ENCODE measurements at regions not wholly inside any gene's neighbourhood (a gene's known extent, or its start where the extent isn't known, plus 50 kb on each side); places are given as distances from the start of the nearest gene placed in this dataset.

DNA sequence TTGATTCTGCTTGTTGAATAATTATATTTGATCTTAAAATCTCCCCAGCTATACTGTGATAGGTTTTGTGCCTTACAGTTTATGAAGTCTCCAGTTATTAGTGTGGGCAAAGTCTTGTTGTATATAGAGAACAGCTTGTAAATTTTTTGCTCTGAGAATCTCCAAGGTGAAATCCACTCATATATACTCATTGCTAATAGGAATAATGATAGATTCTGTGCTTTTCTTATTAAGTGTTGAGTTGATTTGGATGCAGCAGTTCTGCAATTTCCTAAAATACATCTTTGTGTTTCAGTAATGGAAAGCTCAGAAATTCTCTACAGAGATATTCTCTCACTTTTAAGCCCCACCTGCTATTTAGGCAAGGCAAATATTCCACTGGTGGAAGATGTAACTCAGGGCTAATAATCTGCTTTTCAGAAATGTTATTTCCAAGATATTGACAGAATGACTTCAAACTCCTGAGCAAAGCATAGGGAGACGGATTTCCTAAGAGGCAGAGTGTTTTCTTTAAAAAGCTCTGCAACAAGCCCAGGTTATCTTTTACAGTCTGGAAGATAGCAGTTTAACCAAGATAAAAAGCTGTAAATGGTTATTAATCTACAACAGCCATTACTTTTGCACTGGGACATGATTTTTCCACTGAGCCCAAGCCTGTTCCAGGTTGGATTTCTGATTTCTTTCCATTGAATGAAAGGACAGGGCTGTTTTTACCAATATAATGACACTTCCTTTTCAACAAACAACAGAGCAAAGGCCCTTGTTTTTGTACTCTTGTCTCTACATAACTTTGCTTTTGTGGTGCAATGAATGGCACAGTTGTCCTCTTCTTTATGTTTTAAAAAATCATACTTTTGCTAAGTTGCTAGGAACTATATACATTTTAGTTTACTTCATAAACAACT is 239.9 kb upstream of the ATP2B1 start:
- H3K4me3 Mint-ChIP-seq: no peak overlapping the region
- H3K36me3 Mint-ChIP-seq: no peaks in the 10 kb centered on the region
- no peaks in the 10 kb centered on the region for H3K9me3 Mint-ChIP-seq
- ATAC-seq (ENCODE audit: low read depth) (no peak), DNase-seq (ENCODE audit: low spot score in 2 of 2) (no peak)
- no peaks in the 10 kb centered on the region for H3K27me3 Mint-ChIP-seq
- H3K27ac Mint-ChIP-seq: peak overlapping the region; percentile 100
- peaks cover 37% of the 10 kb centered on the region for H3K4me1 Mint-ChIP-seq

DNA sequence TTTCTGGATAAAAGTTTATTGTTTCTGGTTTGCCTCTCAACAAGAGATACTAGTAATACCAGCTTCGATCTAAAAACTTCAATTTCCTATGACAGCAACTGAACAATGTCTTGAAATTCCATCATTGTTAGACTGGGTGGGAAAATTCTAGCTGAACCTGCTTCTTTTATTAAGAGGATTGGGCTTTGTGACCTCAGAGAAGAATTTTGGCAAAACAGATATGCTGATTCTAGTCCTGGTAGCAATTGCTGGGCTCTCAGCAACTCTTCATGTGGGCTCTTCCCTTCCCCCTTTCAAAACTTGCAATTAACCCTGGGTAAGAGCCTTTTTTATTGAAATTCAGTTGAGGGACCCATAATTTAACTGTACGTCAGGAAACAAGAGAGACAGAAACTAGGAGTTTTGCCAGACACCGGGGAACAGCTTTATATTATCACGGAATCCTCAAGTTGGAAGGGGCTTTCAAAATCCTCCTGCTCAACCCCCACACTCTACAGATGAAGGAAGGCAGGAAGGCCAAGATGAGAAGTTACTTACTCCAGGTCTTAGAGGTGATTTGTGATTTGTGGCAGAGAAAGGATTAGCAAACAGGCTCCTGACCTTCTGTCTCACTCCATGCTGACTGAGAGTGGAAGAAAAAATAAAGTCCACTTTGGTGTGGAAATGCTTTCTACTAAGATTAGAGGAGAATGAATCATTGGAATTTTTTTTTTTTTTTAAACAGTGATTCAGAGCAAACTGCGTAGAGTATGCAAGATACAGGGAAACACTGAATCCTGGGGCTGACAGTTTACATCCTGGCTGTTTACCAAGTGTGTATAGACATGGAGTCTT is 239.0 kb upstream of the ATP2B1 start:
- Mint-ChIP-seq H3K27ac (peak overlapping the region; percentile 100), H3K27me3 (no peaks in the 10 kb centered on the region), H3K36me3 (no peaks in the 10 kb centered on the region), H3K4me1 (peaks cover 41% of the 10 kb centered on the region), H3K9me3 (no peaks in the 10 kb centered on the region), H3K4me3 (no peak overlapping the region)
- ATAC-seq (ENCODE audit: low read depth) (no peak), DNase-seq (ENCODE audit: low spot score in 2 of 2) (no peak)

DNA sequence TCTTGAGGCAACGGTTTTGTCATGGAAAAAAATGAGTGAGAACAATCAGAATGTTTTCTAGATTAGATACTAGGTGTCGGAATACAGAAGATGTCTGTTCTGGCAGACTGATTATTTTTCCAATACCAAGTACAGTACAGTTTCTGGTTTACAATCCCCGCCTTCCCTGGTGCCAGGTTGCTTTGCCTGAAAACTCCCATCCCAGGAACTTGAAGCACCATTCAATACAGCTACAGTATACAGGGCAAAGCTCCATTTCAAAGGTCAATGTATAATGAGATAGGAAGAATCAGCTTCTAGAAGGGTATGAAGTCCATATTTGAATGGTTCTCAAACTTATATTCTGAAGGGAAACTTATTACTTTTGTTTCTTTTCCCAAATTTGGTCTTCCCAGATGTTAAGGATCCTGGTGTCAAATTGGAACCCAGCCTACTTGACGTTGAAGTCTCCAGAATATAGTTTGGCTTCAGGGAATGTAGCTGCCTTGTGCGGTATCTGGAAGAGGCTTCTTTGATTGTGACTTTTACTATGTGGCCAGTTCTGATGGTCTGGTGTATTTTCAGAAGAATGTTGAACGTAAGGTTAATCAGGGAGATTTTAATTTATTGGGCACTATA is 238.0 kb upstream of the ATP2B1 start:
- Mint-ChIP-seq H3K4me1 (peaks cover 44% of the 10 kb centered on the region), H3K36me3 (peaks cover 1% of the 10 kb centered on the region), H3K27ac (peak overlapping the region; percentile 100), H3K9me3 (peaks cover 2% of the 10 kb centered on the region), H3K4me3 (no peak overlapping the region), H3K27me3 (no peaks in the 10 kb centered on the region)
- DNase-seq (ENCODE audit: low spot score in 2 of 2) (no peak), ATAC-seq (ENCODE audit: low read depth) (no peak)

DNA sequence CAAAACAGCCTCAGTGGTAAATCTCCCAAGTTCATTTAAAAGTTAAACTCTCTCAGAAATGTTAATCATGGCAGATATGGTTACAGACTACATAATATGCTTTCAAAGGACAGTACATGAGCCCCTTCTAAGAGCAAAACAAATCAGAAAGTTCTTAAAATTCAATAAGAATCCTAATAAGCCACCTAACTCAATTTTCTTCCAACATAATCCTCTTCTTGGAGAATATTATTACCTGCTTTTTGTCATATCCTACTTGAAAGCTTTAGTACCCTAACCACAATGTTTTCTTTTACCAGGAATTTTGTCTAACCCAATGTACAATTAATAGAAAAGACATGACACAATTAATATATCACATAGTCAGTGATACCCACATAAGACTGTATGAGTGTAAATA is 236.5 kb upstream of the ATP2B1 start:
- DNase-seq (ENCODE audit: low spot score in 2 of 2) (no peak), ATAC-seq (ENCODE audit: low read depth) (no peak)
- H3K36me3 Mint-ChIP-seq: peaks cover 6% of the 10 kb centered on the region
- H3K4me3 Mint-ChIP-seq: no peak overlapping the region
- H3K4me1 Mint-ChIP-seq: peaks cover 36% of the 10 kb centered on the region
- H3K27me3 Mint-ChIP-seq: no peaks in the 10 kb centered on the region
- peaks cover 5% of the 10 kb centered on the region for H3K9me3 Mint-ChIP-seq
- peak overlapping the region; percentile 100 for H3K27ac Mint-ChIP-seq

DNA sequence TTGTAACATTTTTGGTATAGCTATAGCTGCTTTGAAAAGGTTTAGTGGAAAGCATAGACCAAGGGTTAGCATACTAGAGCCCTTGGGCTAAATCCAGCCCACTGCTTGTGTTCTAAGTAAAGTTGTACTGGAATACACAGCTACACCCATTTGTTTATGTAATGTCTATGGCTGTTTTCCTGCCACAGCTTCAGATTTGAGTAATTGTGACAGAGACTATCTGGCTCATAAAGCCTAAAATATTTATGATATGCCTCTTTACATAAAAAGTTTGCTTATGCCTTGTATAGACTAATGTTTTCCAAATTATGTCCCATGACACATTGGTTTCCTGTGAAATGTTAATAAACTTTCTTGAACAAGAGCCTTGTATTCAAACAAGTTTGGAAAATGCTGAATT is 234.8 kb upstream of the ATP2B1 start:
- DNase-seq (ENCODE audit: low spot score in 2 of 2) (no peak), ATAC-seq (ENCODE audit: low read depth) (no peak)
- peaks cover 39% of the 10 kb centered on the region for H3K4me1 Mint-ChIP-seq

DNA sequence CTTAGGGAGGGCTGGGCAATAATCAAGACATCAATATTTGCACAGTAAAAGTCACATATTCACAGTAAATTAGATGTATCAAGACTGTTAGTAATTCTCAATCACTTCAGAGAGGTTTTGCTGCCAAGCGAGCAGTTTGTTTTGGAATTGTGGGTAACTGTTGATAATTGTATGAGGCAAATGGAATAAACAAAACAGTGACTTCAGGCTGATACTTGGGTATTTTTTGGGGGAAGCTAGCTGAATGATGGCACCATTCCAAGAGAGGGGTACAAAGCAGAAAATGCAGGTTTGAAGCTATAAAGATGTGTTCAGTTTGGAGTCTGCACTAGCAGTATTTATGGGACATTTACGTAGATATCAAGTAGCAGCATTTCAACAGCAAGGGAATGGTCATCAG is 232.8 kb upstream of the ATP2B1 start:
- peaks cover 43% of the 10 kb centered on the region for H3K4me1 Mint-ChIP-seq
- DNase-seq (ENCODE audit: low spot score in 2 of 2): no peak
- no peak overlapping the region for H3K4me3 Mint-ChIP-seq
- peaks cover 10% of the 10 kb centered on the region for H3K36me3 Mint-ChIP-seq
- ATAC-seq (ENCODE audit: low read depth): no peak
- no peaks in the 10 kb centered on the region for H3K27me3 Mint-ChIP-seq
- peak overlapping the region; percentile 46 for H3K27ac Mint-ChIP-seq
- H3K9me3 Mint-ChIP-seq: peaks cover 5% of the 10 kb centered on the region

More for the DNA sequence above, 234.8 kb upstream of the ATP2B1 start:
- Mint-ChIP-seq H3K9me3 (peaks cover 5% of the 10 kb centered on the region), H3K4me3 (no peak overlapping the region), H3K27ac (peak overlapping the region; percentile 100), H3K36me3 (peaks cover 10% of the 10 kb centered on the region), H3K27me3 (no peaks in the 10 kb centered on the region)

DNA sequence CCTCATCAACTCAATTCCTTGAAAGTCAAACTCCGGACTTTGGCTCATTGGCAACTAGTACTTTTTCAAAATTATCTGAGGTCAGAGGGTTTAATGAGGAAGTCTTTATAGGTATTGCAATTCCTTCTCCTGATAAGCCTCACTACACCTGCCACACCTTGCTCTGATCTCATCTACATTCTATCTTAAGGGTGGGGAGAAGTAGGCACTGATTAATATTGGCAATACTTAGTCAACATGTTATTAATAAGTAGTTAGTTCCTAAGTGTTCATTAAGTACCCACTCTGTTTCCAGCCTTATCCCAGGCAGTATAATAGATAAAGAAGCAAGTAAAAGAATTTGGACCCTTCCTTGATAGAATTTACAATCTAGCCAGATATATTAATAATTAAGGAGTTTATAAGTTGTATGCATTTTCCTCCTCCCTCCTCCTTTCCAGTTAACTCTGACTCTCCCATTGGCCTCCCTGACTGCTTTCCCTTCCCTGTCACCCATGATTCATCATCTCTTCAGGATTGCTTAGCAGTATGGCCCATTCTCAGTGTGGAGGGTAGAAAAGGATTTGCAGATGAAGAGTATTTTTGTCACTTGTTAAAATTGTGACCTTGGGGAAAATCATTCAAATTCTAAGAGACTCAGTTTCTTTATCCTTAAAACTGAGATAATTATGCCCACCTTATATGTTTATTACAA is 231.0 kb upstream of the ATP2B1 start:
- Mint-ChIP-seq H3K27me3 (no peaks in the 10 kb centered on the region), H3K36me3 (peaks cover 12% of the 10 kb centered on the region), H3K27ac (peak overlapping the region; percentile 80), H3K4me3 (no peak overlapping the region), H3K9me3 (peaks cover 5% of the 10 kb centered on the region), H3K4me1 (peaks cover 52% of the 10 kb centered on the region)
- ATAC-seq (ENCODE audit: low read depth): no peak
- no peak for DNase-seq (ENCODE audit: low spot score in 2 of 2)

DNA sequence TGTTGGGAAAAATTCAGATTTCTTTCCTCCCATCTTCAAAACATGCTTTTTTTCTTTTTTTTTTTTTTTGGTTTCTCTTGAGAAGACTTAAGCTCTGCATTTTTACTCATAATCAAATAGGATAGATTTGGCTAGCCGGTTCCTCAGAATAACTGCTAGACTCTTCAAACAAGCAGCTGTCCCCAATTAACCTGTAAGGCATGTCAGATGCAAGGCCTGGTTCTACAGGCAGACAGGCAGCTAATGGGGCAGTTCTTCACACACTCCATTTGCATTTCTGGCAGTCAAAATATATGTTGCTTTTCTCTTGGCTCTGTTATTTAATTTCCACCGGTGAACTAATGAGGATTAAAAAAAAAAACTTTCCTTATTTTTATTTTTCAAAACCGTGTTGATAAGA is 228.0 kb upstream of the ATP2B1 start:
- H3K4me1 Mint-ChIP-seq: peaks cover 51% of the 10 kb centered on the region

DNA sequence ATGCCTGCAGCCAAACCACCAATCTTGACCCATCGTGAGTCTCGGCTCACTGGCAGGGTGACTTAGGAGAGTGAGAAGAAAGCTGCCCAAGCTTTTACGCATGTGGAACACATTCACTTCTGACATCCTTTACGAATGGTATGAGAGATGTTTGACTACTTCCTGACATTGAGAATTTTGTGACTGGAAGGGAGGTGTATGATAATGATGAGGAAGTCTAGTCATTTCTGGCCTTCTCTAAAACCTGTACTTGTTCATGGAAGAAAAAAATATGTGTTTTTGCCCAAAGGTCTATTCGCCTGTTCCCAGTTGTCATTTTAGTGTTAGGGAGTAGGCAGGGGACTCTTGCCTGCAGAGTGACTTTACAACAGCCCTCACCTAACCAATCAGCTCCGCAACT is 227.2 kb upstream of the ATP2B1 start:
- ATAC-seq (ENCODE audit: low read depth) (peak; percentile 69), DNase-seq (ENCODE audit: low spot score in 2 of 2) (no peak)
- H3K36me3 Mint-ChIP-seq: peaks cover 14% of the 10 kb centered on the region
- peak overlapping the region; percentile 27 for H3K4me3 Mint-ChIP-seq
- H3K27me3 Mint-ChIP-seq: no peaks in the 10 kb centered on the region
- peaks cover 45% of the 10 kb centered on the region for H3K4me1 Mint-ChIP-seq
- H3K9me3 Mint-ChIP-seq: peaks cover 6% of the 10 kb centered on the region
- peak overlapping the region; percentile 89 for H3K27ac Mint-ChIP-seq

More for the DNA sequence above, 228.0 kb upstream of the ATP2B1 start:
- Mint-ChIP-seq H3K4me3 (no peak overlapping the region), H3K36me3 (peaks cover 17% of the 10 kb centered on the region), H3K27ac (peak overlapping the region; percentile 89), H3K27me3 (no peaks in the 10 kb centered on the region), H3K9me3 (peaks cover 5% of the 10 kb centered on the region)
- ATAC-seq (ENCODE audit: low read depth) (peak; percentile 33), DNase-seq (ENCODE audit: low spot score in 2 of 2) (no peak)

DNA sequence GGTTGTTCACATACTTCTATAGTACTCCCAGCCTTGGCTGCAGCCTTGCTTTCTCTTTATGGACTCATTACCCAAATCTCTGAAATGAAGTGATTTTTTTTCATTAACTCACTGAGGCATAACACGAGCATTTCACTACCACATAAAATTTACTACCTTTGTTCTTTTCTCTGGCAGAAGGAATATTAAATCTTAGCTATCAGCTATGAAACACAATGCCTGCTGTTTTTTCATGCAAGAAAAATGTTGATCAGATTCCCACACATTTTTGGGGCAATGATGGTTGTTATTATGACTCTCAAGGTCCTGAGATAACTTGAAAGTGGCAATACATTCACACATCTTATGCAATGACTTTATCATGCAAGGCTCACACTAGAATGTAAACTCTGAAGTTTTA is 225.3 kb upstream of the ATP2B1 start:
- no peak overlapping the region for H3K4me3 Mint-ChIP-seq
- H3K9me3 Mint-ChIP-seq: peaks cover 4% of the 10 kb centered on the region
- ATAC-seq (ENCODE audit: low read depth): no peak
- peak overlapping the region; percentile 89 for H3K27ac Mint-ChIP-seq
- H3K4me1 Mint-ChIP-seq: peaks cover 36% of the 10 kb centered on the region
- H3K36me3 Mint-ChIP-seq: peaks cover 8% of the 10 kb centered on the region
- no peaks in the 10 kb centered on the region for H3K27me3 Mint-ChIP-seq
- no peak for DNase-seq (ENCODE audit: low spot score in 2 of 2)

DNA sequence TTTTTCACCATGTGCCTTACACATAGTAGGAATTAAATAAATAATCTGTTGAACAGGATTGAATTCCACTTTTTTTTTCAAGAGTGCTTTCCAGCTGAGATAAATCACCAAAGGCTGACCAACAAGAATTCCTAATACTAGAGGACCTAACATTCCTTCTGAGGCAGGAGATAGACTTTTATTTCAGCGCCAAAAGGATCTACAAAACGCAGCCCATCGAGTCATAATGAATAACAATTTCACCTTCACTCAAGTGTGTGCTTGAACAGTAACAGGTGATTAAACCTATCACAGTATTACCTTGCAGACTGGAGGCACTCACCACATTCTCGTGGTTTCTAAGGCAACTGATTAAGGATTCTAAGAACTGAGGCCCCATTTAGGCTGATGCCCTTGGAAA is 224.3 kb upstream of the ATP2B1 start:
- Mint-ChIP-seq H3K4me3 (no peak overlapping the region), H3K4me1 (peaks cover 40% of the 10 kb centered on the region), H3K27ac (peak overlapping the region; percentile 65), H3K9me3 (peaks cover 4% of the 10 kb centered on the region), H3K36me3 (peaks cover 8% of the 10 kb centered on the region), H3K27me3 (no peaks in the 10 kb centered on the region)
- no peak for DNase-seq (ENCODE audit: low spot score in 2 of 2)
- no peak for ATAC-seq (ENCODE audit: low read depth)

DNA sequence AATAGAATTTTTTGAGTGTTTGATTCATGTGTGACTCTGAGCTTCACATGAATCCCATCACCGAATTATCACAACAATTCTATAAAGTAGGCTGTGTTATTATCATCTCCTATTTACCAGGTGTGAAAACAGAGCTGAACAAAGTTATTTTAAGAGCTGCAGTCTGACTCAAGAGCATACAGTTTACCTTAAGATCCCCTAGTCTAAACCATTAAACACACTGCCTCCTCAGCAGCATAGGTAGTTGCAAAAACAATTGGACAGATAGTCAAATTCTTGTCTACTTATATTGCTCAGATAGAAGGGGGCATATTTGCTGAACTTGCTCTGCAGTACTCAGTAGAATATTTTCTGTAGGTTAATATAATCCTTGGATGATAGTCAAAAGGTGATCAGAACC is 219.8 kb upstream of the ATP2B1 start:
- ATAC-seq (ENCODE audit: low read depth): peak; percentile 16
- Mint-ChIP-seq H3K9me3 (peaks cover 4% of the 10 kb centered on the region), H3K36me3 (peaks cover 5% of the 10 kb centered on the region), H3K27ac (peak overlapping the region; percentile 95), H3K27me3 (no peaks in the 10 kb centered on the region), H3K4me1 (peaks cover 16% of the 10 kb centered on the region), H3K4me3 (peak overlapping the region; percentile 58)
- no peak for DNase-seq (ENCODE audit: low spot score in 2 of 2)

DNA sequence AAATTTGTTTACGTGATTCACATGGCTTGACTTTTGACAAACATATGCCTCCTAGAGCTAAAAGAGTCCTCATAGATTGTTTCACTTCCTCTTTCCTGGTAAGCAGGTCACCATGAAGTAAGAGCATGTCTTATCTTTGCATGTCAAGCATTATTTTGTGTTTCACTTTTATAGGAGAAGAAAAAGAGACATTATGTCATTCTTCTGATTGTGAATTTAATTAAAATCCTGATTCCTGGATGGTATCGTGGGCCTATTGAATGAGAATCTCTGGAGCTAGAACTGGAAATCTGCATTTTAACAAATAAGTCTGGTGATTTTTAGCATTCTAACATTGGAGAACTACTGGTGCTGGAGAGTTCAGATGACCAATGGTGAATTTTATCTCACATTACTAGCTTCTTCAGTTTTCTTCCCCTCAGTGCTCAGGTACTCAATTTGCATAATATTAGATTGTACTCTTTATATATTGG is 218.6 kb upstream of the ATP2B1 start:
- DNase-seq (ENCODE audit: low spot score in 2 of 2) (peak in 1 of 2 donors; percentile 58), ATAC-seq (ENCODE audit: low read depth) (peak; percentile 89)
- H3K4me3 Mint-ChIP-seq: peak overlapping the region; percentile 89

More for the DNA sequence above, 218.6 kb upstream of the ATP2B1 start:
- Mint-ChIP-seq H3K36me3 (peaks cover 5% of the 10 kb centered on the region), H3K27ac (peak overlapping the region; percentile 99), H3K27me3 (no peaks in the 10 kb centered on the region), H3K9me3 (peaks cover 4% of the 10 kb centered on the region), H3K4me1 (peaks cover 17% of the 10 kb centered on the region)
